ENCODE measurements at regions not wholly inside any gene's neighbourhood (a gene's known extent, or its start where the extent isn't known, plus 50 kb on each side); places are given as distances from the start of the nearest gene placed in this dataset.
"Not testable (repeated sequence)": the region's sequence is repeated elsewhere in the genome, so short reads cannot be mapped to it uniquely, and the experiment has no call there.

GRCh38 chr2:187610450-187610849 lies 56.2 kb upstream of the TFPI start:
- DNase-seq (ENCODE audit: low read depth), result not testable (repeated sequence)

GRCh38 chr2:187612857-187613256 lies 58.6 kb upstream of the TFPI start:
- no peak for DNase-seq (ENCODE audit: low read depth)

- no peak for DNase-seq (ENCODE audit: low read depth)
These were observed 60.5 kb upstream of the TFPI start for GRCh38 chr2:187614756-187615155.

- no peak for DNase-seq (ENCODE audit: low read depth)
These were observed 61.1 kb upstream of the TFPI start for GRCh38 chr2:187615364-187615763.

- DNase-seq (ENCODE audit: low read depth), result no peak
These were observed 61.7 kb upstream of the TFPI start for GRCh38 chr2:187615902-187616301.

GRCh38 chr2:187617120-187617519 lies 62.9 kb upstream of the TFPI start:
- DNase-seq (ENCODE audit: low read depth), result no peak

- DNase-seq (ENCODE audit: low read depth), result no peak
These were observed 63.7 kb upstream of the TFPI start for GRCh38 chr2:187617905-187618304.

GRCh38 chr2:187618813-187619212 lies 64.6 kb upstream of the TFPI start:
- DNase-seq (ENCODE audit: low read depth), result peak; percentile 54

GRCh38 chr2:187627153-187627552 lies 72.9 kb upstream of the TFPI start:
- no peak for DNase-seq (ENCODE audit: low read depth)

- DNase-seq (ENCODE audit: low read depth), result not testable (repeated sequence)
These were observed 82.6 kb upstream of the TFPI start for GRCh38 chr2:187636731-187637391.

GRCh38 chr2:187637392-187637740 lies 83.1 kb upstream of the TFPI start:
- DNase-seq (ENCODE audit: low read depth), result not testable (repeated sequence)

- DNase-seq (ENCODE audit: low read depth), result not testable (repeated sequence)
These were observed 83.5 kb upstream of the TFPI start for GRCh38 chr2:187637771-187638170.

GRCh38 chr2:187638840-187639239 lies 84.6 kb upstream of the TFPI start:
- DNase-seq (ENCODE audit: low read depth), result no peak

- no peak for DNase-seq (ENCODE audit: low read depth)
These were observed 86.8 kb upstream of the TFPI start for GRCh38 chr2:187640926-187641510.

- no peak for DNase-seq (ENCODE audit: low read depth)
These were observed 88.3 kb upstream of the TFPI start for GRCh38 chr2:187642498-187642897.

- DNase-seq (ENCODE audit: low read depth), result peak; percentile 6
These were observed 90.3 kb upstream of the TFPI start for GRCh38 chr2:187644486-187644885.

- peak; percentile 6 for DNase-seq (ENCODE audit: low read depth)
These were observed 90.7 kb upstream of the TFPI start for GRCh38 chr2:187644981-187645380.

- no peak for DNase-seq (ENCODE audit: low read depth)
These were observed 92.3 kb upstream of the TFPI start for GRCh38 chr2:187646556-187646955.

GRCh38 chr2:187654535-187654934 lies 100.3 kb upstream of the TFPI start:
- no peak for DNase-seq (ENCODE audit: low read depth)

- DNase-seq (ENCODE audit: low read depth), result no peak
These were observed 100.8 kb upstream of the TFPI start for GRCh38 chr2:187655001-187655400.

GRCh38 chr2:187656123-187656522 lies 101.9 kb upstream of the TFPI start:
- DNase-seq (ENCODE audit: low read depth), result no peak

- DNase-seq (ENCODE audit: low read depth), result peak; percentile 58
These were observed 104.8 kb upstream of the TFPI start for GRCh38 chr2:187658952-187659525.

- DNase-seq (ENCODE audit: low read depth), result not testable (repeated sequence)
These were observed 121.8 kb upstream of the TFPI start for GRCh38 chr2:187676050-187676449.

GRCh38 chr2:187679454-187679853 lies 125.2 kb upstream of the TFPI start:
- no peak for DNase-seq (ENCODE audit: low read depth)

Data from ELR (cell line).